Astrocyte (in vitro differentiated cells and primary cell): ENCODE measurements at regions not wholly inside any gene's neighbourhood (a gene's known extent, or its start where the extent isn't known, plus 50 kb on each side); places are given as distances from the start of the nearest gene placed in this dataset.

Experiments
- DNase-seq: peaks from one replicate; pipeline ENCODE4 v3.0.0-alpha.2; 2010; ENCODE audit warnings: low read depth
- FAIRE-seq: peaks from 2 replicates; lab custom pipeline; 2011; peaks lifted over from hg19 to GRCh38; lab: Jason Lieb, UNC
- H2AFZ ChIP-seq: 2 replicates; pipeline ENCODE4 v1.6.0; 2012; ENCODE audit warnings: low read depth, low read length, inconsistent platforms
- H3K27ac ChIP-seq: 2 replicates; pipeline ENCODE4 v1.5.1; 2011; ENCODE audit warnings: low read depth, low read length, inconsistent platforms
- H3K27me3 ChIP-seq: 2 replicates; pipeline ENCODE4 v1.6.0; 2011; ENCODE audit warnings: low read length, inconsistent platforms; ENCODE audit not compliant: insufficient read depth
- H3K36me3 ChIP-seq: 2 replicates; pipeline ENCODE4 v1.5.1; 2011; ENCODE audit warnings: low read length, inconsistent platforms; ENCODE audit not compliant: insufficient read depth
- H3K4me1 ChIP-seq: 2 replicates; pipeline ENCODE4 v1.5.1; 2011; ENCODE audit warnings: low read length, inconsistent platforms; ENCODE audit not compliant: insufficient read depth
- H3K4me2 ChIP-seq: 2 replicates; pipeline ENCODE4 v1.6.0; 2012; ENCODE audit warnings: low read length, inconsistent platforms
- H3K4me3 ChIP-seq: 2 replicates; pipeline ENCODE4 v1.5.1; 2011; ENCODE audit warnings: low read depth, mild to moderate bottlenecking, low read length, inconsistent platforms; ENCODE audit not compliant: insufficient read depth
- H3K79me2 ChIP-seq: 2 replicates; pipeline ENCODE4 v1.6.0; 2012; ENCODE audit warnings: mild to moderate bottlenecking, low read length, inconsistent platforms; ENCODE audit not compliant: insufficient read depth
- H3K9ac ChIP-seq: 2 replicates; pipeline ENCODE4 v1.6.0; 2012; ENCODE audit warnings: mild to moderate bottlenecking, low read length, inconsistent platforms
- H3K9me3 ChIP-seq: 2 replicates; pipeline ENCODE4 v1.5.1; 2012; ENCODE audit warnings: low read depth, mild to moderate bottlenecking, low read length, inconsistent platforms; ENCODE audit not compliant: insufficient read depth
- H4K20me1 ChIP-seq: 2 replicates; pipeline ENCODE4 v1.6.0; 2012; ENCODE audit warnings: low read length, inconsistent platforms; ENCODE audit not compliant: insufficient read depth
- H3K27ac Mint-ChIP-seq: one replicate; pipeline ENCODE4 v1.8.0; 2021; ENCODE audit warnings: mild to moderate bottlenecking, mixed read lengths; ENCODE audit not compliant: unreplicated experiment
- H3K27me3 Mint-ChIP-seq: one replicate; pipeline ENCODE4 v1.8.0; 2021; ENCODE audit warnings: low read depth, mixed read lengths; ENCODE audit not compliant: unreplicated experiment
- H3K36me3 Mint-ChIP-seq: one replicate; pipeline ENCODE4 v1.8.0; 2021; ENCODE audit warnings: low read depth, mixed read lengths; ENCODE audit not compliant: unreplicated experiment
- H3K4me1 Mint-ChIP-seq: one replicate; pipeline ENCODE4 v1.8.0; 2021; ENCODE audit warnings: low read depth, mixed read lengths; ENCODE audit not compliant: unreplicated experiment
- H3K4me3 Mint-ChIP-seq: one replicate; pipeline ENCODE4 v1.8.0; 2021; ENCODE audit warnings: mild to moderate bottlenecking, moderate library complexity, mixed read lengths; ENCODE audit not compliant: unreplicated experiment
- H3K9me3 Mint-ChIP-seq: one replicate; pipeline ENCODE4 v1.8.0; 2021; ENCODE audit warnings: mild to moderate bottlenecking, mixed read lengths; ENCODE audit not compliant: unreplicated experiment
- CTCF ChIP-seq: IDR thresholded peaks from 2 replicates; pipeline ENCODE4 v1.5.1; 2011; ENCODE audit warnings: low read depth, mild to moderate bottlenecking, inconsistent platforms, low read length, moderate library complexity; ENCODE audit not compliant: insufficient read depth
- EZH2 ChIP-seq: IDR thresholded peaks from 2 replicates; pipeline ENCODE4 v1.6.1; 2012; ENCODE audit warnings: mild to moderate bottlenecking, low read length, inconsistent platforms; ENCODE audit not compliant: insufficient read depth

GRCh38 chr6:4682431-4683097 lies 93.6 kb upstream of the CDYL start:
- peaks cover 5% of the 10 kb centered on the region for H3K9me3 Mint-ChIP-seq
- no peak overlapping the region for H3K27ac ChIP-seq
- H3K79me2 ChIP-seq, result no peaks in the 10 kb centered on the region
- H3K4me2 ChIP-seq, result no peak overlapping the region
- H3K27me3 ChIP-seq, result no peaks in the 10 kb centered on the region
- FAIRE-seq (no peak), DNase-seq (no peak)
- H3K9ac ChIP-seq, result no peak overlapping the region
- no peaks in the 10 kb centered on the region for H3K9me3 ChIP-seq
- no peaks in the 10 kb centered on the region for H3K36me3 ChIP-seq
- no peaks in the 10 kb centered on the region for H3K4me1 ChIP-seq
- no peak overlapping the region for H3K4me3 ChIP-seq
- TF ChIP-seq EZH2, result no peak
- TF ChIP-seq CTCF, result no peak
- no peak overlapping the region for H2AFZ ChIP-seq
- H3K27ac Mint-ChIP-seq, result no peak overlapping the region
- H3K36me3 Mint-ChIP-seq, result no peaks in the 10 kb centered on the region
- H4K20me1 ChIP-seq, result no peaks in the 10 kb centered on the region
- H3K27me3 Mint-ChIP-seq, result peaks cover 23% of the 10 kb centered on the region
- no peak overlapping the region for H3K4me3 Mint-ChIP-seq
- no peaks in the 10 kb centered on the region for H3K4me1 Mint-ChIP-seq

- TF ChIP-seq EZH2, result no peak
- no peak for TF ChIP-seq CTCF
- Histone ChIP-seq H3K27ac (no peak overlapping the region), H3K4me2 (no peak overlapping the region), H3K4me3 (no peak overlapping the region), H3K27me3 (peaks cover 2% of the 10 kb centered on the region), H3K9ac (no peak overlapping the region), H3K79me2 (no peaks in the 10 kb centered on the region), H3K9me3 (no peaks in the 10 kb centered on the region), H4K20me1 (no peaks in the 10 kb centered on the region), H2AFZ (no peak overlapping the region), H3K4me1 (no peaks in the 10 kb centered on the region), H3K36me3 (no peaks in the 10 kb centered on the region)
- Mint-ChIP-seq H3K27ac (no peak overlapping the region), H3K27me3 (peaks cover 23% of the 10 kb centered on the region), H3K36me3 (no peaks in the 10 kb centered on the region), H3K9me3 (peaks cover 4% of the 10 kb centered on the region), H3K4me3 (no peak overlapping the region), H3K4me1 (peaks cover 1% of the 10 kb centered on the region)
- FAIRE-seq (no peak), DNase-seq (no peak)
Measured at GRCh38 chr6:4678506-4679300, 97.5 kb upstream of the CDYL start.

GRCh38 chr6:4677751-4678065 lies 98.5 kb upstream of the CDYL start:
- Mint-ChIP-seq H3K4me1 (peaks cover 7% of the 10 kb centered on the region), H3K4me3 (no peak overlapping the region), H3K27ac (no peak overlapping the region), H3K27me3 (peaks cover 15% of the 10 kb centered on the region), H3K36me3 (no peaks in the 10 kb centered on the region), H3K9me3 (no peaks in the 10 kb centered on the region)
- no peaks in the 10 kb centered on the region for H3K9me3 ChIP-seq
- H3K27ac ChIP-seq, result no peak overlapping the region
- no peak overlapping the region for H3K4me3 ChIP-seq
- no peak overlapping the region for H3K4me2 ChIP-seq
- peaks cover 2% of the 10 kb centered on the region for H3K27me3 ChIP-seq
- no peak for DNase-seq
- no peaks in the 10 kb centered on the region for H3K36me3 ChIP-seq
- H3K9ac ChIP-seq, result no peak overlapping the region
- no peak overlapping the region for H2AFZ ChIP-seq
- no peaks in the 10 kb centered on the region for H3K79me2 ChIP-seq
- no peaks in the 10 kb centered on the region for H4K20me1 ChIP-seq
- FAIRE-seq, result no peak
- H3K4me1 ChIP-seq, result no peaks in the 10 kb centered on the region
- TF ChIP-seq CTCF (no peak), EZH2 (no peak)
